A549 (cell line): ENCODE measurements at regions not wholly inside any gene's neighbourhood (a gene's known extent, or its start where the extent isn't known, plus 50 kb on each side); places are given as distances from the start of the nearest gene placed in this dataset.

ENCODE experiments used
- ATAC-seq, 2 experiments: fragments of 200-7000 bp in 1 of 2; fragments of >200 bp in 1 of 2; cut with Nextera tagmentation in 1 of 2; cut with Tn5 transposase in 1 of 2; 3 replicates each; pipeline versions ENCODE4 v1.8.0 to v1.9.1; 2018 to 2020; ENCODE audit warnings: mild to moderate bottlenecking in 1 of 2, moderate library complexity in 1 of 2
- CTCF ChIA-PET: fragments of 300-600 bp; sonication (Branson Sonifier 250); formaldehyde crosslinking; extraction: SDS; loops from one replicate; lab custom pipeline; 2021; ENCODE audit warnings: antibody characterized with exemption, inconsistent platforms; lab: Yijun Ruan, JAX
- POLR2A ChIA-PET: fragments of 350-600 bp; formaldehyde crosslinking; extraction: SDS; loops from one replicate; lab custom pipeline; 2021; ENCODE audit warnings: antibody characterized with exemption, inconsistent platforms; lab: Yijun Ruan, JAX
- DNase-seq, 2 experiments: peaks; one replicate each; pipeline versions ENCODE4 v3.0.0 to v3.0.0-alpha.2; 2011 to 2016; ENCODE audit warnings: low read depth in 1 of 2, low spot score in 1 of 2
- FAIRE-seq: peaks from 2 replicates; lab custom pipeline; 2011; peaks lifted over from hg19 to GRCh38; lab: Jason Lieb, UNC
- H3K27ac ChIP-seq, 2 experiments: fragments of >200 bp; sonication (Bioruptor Twin); formaldehyde crosslinking; 3 replicates each; pipeline ENCODE4 v1.5.1; 2016 to 2017
- H3K4me1 ChIP-seq: fragments of >200 bp; sonication (Bioruptor Twin); formaldehyde crosslinking; 3 replicates; pipeline ENCODE4 v1.6.1; 2016
- H3K4me2 ChIP-seq: fragments of >200 bp; sonication (Bioruptor Twin); formaldehyde crosslinking; 3 replicates; pipeline ENCODE4 v1.6.1; 2016
- H3K4me3 ChIP-seq: fragments of >200 bp; sonication (Bioruptor Twin); formaldehyde crosslinking; 3 replicates; pipeline ENCODE4 v1.5.1; 2016
- H3K9me3 ChIP-seq: fragments of >200 bp; sonication (Bioruptor Twin); formaldehyde crosslinking; 3 replicates; pipeline ENCODE4 v1.6.1; 2016
- BCL3 ChIP-seq: fragments of >200 bp; sonication (Bioruptor Twin); formaldehyde crosslinking; IDR thresholded peaks from 3 replicates; pipeline ENCODE4 v1.6.1; 2016
- CBX8 ChIP-seq: fragments of 200-600 bp; sonication (generic); IDR thresholded peaks from 2 replicates; pipeline ENCODE4 v1.6.1; 2016
- CHD2 ChIP-seq: fragments of 150-350 bp; IDR thresholded peaks from 2 replicates; pipeline ENCODE4 v1.6.1; 2014; ENCODE audit warnings: low read length; ENCODE audit not compliant: partially characterized antibody
- EHF ChIP-seq: fragments of 250-450 bp; sonication (Bioruptor Pico); IDR thresholded peaks from 2 replicates; pipeline ENCODE4 v1.5.0; 2020; ENCODE audit warnings: mild to moderate bottlenecking
- ELK1 ChIP-seq: fragments of 150-350 bp; IDR thresholded peaks from 2 replicates; pipeline ENCODE4 v1.6.1; 2014; ENCODE audit warnings: low read depth, mild to moderate bottlenecking, low read length
- ESRRA ChIP-seq: fragments of 150-350 bp; IDR thresholded peaks from 2 replicates; pipeline ENCODE4 v1.6.1; 2014; ENCODE audit warnings: mild to moderate bottlenecking, low read length, borderline replicate concordance
- FOSB ChIP-seq: fragments of 250-450 bp; sonication (Bioruptor Pico); IDR thresholded peaks from 2 replicates; pipeline ENCODE4 v1.5.0; 2020; ENCODE audit warnings: mild to moderate bottlenecking, moderate library complexity
- FOXS1 ChIP-seq: fragments of 250-450 bp; sonication (Bioruptor Pico); IDR thresholded peaks from 2 replicates; pipeline ENCODE4 v1.5.0; 2020; ENCODE audit warnings: mild to moderate bottlenecking, moderate library complexity
- HOXA7 ChIP-seq: fragments of 250-450 bp; sonication (Bioruptor Pico); IDR thresholded peaks from 2 replicates; pipeline ENCODE4 v1.5.0; 2020; ENCODE audit warnings: mild to moderate bottlenecking, moderate library complexity
- KDM1A ChIP-seq: fragments of 200-600 bp; sonication (generic); IDR thresholded peaks from 2 replicates; pipeline ENCODE4 v1.6.1; 2016; ENCODE audit warnings: low read depth, mild to moderate bottlenecking
- KDM5A ChIP-seq: fragments of 200-600 bp; sonication (generic); IDR thresholded peaks from 2 replicates; pipeline ENCODE4 v1.6.1; 2016; ENCODE audit warnings: antibody characterized with exemption, mild to moderate bottlenecking
- MAFK ChIP-seq: fragments of 450-650 bp; IDR thresholded peaks from 2 replicates; pipeline ENCODE4 v1.6.1; 2014; ENCODE audit not compliant: partially characterized antibody
- NFE2L2 ChIP-seq: fragments of 150-350 bp; conservative IDR thresholded peaks from 2 replicates; pipeline ENCODE4 v1.6.1; 2014; ENCODE audit warnings: low read length
- POLR2A ChIP-seq: IDR thresholded peaks from 2 replicates; pipeline ENCODE4 v1.6.1; 2012; ENCODE audit warnings: mild to moderate bottlenecking, low read length
- RAD21 ChIP-seq, 2 experiments: fragments of >200 bp in 1 of 2; sonication (Bioruptor Twin) in 1 of 2; formaldehyde crosslinking in 1 of 2; IDR thresholded peaks in 1 of 2; conservative IDR thresholded peaks in 1 of 2; 2 replicates in 1 of 2; 3 replicates in 1 of 2; pipeline ENCODE4 v1.6.1; 2012 to 2018; ENCODE audit warnings: inconsistent platforms in 1 of 2
- RARB ChIP-seq: fragments of 250-450 bp; sonication (Bioruptor Pico); IDR thresholded peaks from 2 replicates; pipeline ENCODE4 v1.8.0; 2021; ENCODE audit warnings: mild to moderate bottlenecking, moderate library complexity
- REST ChIP-seq: fragments of 200-600 bp; sonication (generic); IDR thresholded peaks from 2 replicates; pipeline ENCODE4 v1.6.1; 2016; ENCODE audit warnings: antibody characterized with exemption, mild to moderate bottlenecking, moderate library complexity
- RFX5 ChIP-seq: fragments of 450-650 bp; IDR thresholded peaks from 2 replicates; pipeline ENCODE4 v1.7.1; 2014; ENCODE audit warnings: antibody characterized with exemption, mild to moderate bottlenecking, moderate library complexity
- TFCP2L1 ChIP-seq: fragments of 250-450 bp; sonication (Bioruptor Pico); IDR thresholded peaks from 2 replicates; pipeline ENCODE4 v1.5.0; 2021; ENCODE audit warnings: mild to moderate bottlenecking
- ZNF302 ChIP-seq: fragments of 250-450 bp; sonication (Bioruptor Pico); IDR thresholded peaks from 2 replicates; pipeline ENCODE4 v1.9.0; 2021; ENCODE audit warnings: inconsistent platforms, mild to moderate bottlenecking, moderate library complexity
- WGBS: methylation state at CpG from one replicate; pipeline ENCODE4 v1.1.6; 2017; ENCODE audit errors: missing lambda C conversion rate; 5-methylcytosine and 5-hydroxymethylcytosine counted together
- TF ChIP-seq, protein P1 (sequence below): fragments of >200 bp; sonication (Bioruptor Twin); formaldehyde crosslinking; IDR thresholded peaks from 3 replicates; pipeline ENCODE4 v1.5.1; 2016

- TF ChIP-seq RARB (CRISPR knock-in tag) (no peak), POLR2A (no peak), EHF (no peak), TFCP2L1 (CRISPR knock-in tag) (no peak)
- TF ChIP-seq, protein P1, sequence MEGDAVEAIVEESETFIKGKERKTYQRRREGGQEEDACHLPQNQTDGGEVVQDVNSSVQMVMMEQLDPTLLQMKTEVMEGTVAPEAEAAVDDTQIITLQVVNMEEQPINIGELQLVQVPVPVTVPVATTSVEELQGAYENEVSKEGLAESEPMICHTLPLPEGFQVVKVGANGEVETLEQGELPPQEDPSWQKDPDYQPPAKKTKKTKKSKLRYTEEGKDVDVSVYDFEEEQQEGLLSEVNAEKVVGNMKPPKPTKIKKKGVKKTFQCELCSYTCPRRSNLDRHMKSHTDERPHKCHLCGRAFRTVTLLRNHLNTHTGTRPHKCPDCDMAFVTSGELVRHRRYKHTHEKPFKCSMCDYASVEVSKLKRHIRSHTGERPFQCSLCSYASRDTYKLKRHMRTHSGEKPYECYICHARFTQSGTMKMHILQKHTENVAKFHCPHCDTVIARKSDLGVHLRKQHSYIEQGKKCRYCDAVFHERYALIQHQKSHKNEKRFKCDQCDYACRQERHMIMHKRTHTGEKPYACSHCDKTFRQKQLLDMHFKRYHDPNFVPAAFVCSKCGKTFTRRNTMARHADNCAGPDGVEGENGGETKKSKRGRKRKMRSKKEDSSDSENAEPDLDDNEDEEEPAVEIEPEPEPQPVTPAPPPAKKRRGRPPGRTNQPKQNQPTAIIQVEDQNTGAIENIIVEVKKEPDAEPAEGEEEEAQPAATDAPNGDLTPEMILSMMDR: no peak
Observed at GRCh38 chr13:94914895-94915294, 202.6 kb upstream of the SOX21 start (continued).

- H3K4me3 ChIP-seq: no peak overlapping the region
- POLR2A ChIA-PET: interaction anchor here (0.5 kb wide), 1 partner anchor 89 kb away, joined by 3 read pairs; no protein-coding TSS in a partner anchor
- WGBS: 66% methylated on average over 2 of the region's 2 CpGs
- CTCF ChIA-PET: no interaction called here
- DNase-seq (no peak), ATAC-seq (no peak)
- peaks cover 11% of the 10 kb centered on the region; the same call in 2 of the 3 replicates for H3K4me1 ChIP-seq
- no peak overlapping the region for H3K27ac ChIP-seq
- H3K9me3 ChIP-seq: no peaks in the 10 kb centered on the region
- no peak for TF ChIP-seq CHD2
- no peak for TF ChIP-seq REST
- TF ChIP-seq BCL3: no peak
- TF ChIP-seq RFX5: no peak
- no peak for TF ChIP-seq HOXA7 (CRISPR knock-in tag)
- TF ChIP-seq RAD21 (conservative IDR thresholded peaks at IDR 0.05 in 1 of 2, IDR thresholded peaks at IDR 0.05 in 1 of 2): no peak
- no peak for TF ChIP-seq NFE2L2
- TF ChIP-seq MAFK: no peak
- TF ChIP-seq KDM5A: no peak
- TF ChIP-seq ESRRA: no peak
- TF ChIP-seq FOSB (CRISPR knock-in tag): no peak
- no peak for TF ChIP-seq ZNF302 (CRISPR knock-in tag)
- no peak for TF ChIP-seq KDM1A
- no peak for TF ChIP-seq ELK1
- no peak for TF ChIP-seq CBX8
- TF ChIP-seq FOXS1 (CRISPR knock-in tag): no peak
- TF ChIP-seq, all 56 proteins: peak for 0
- no peak for FAIRE-seq
- H3K4me2 ChIP-seq: no peak overlapping the region
Observed at GRCh38 chr13:94906605-94907004, 194.3 kb upstream of the SOX21 start.
